ENCODE measurements at regions not wholly inside any gene's neighbourhood (a gene's known extent, or its start where the extent isn't known, plus 50 kb on each side); places are given as distances from the start of the nearest gene placed in this dataset.

DNA sequence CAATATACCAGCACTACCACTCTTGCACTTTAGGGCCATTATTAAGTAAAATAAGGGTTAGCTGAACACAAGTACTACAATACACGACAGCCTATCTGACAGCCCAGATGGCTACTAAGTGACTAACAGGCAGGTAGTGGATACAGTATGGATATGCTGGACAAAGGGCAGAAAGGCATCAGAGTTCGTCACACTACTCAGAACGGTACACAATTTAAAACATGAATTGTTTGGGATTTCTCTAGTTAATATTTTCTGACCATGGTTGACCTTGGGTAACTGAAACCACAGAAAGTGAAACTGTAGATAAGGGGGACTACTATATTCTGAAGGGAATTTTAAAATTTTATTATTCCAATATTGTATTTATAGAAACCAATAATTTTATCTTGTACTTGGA lies 101.3 kb upstream of the SKAP2 start:
- TF ChIP-seq POLR2A (IDR thresholded peaks at IDR 0.05; ENCODE audit: low read length) (no peak), GATA1 (IDR thresholded peaks at IDR 0.05; ENCODE audit: low read depth, low read length) (no peak)

All from erythroblast (primary cell).